Thyroid gland (tissue), 4 donors: ENCODE measurements at regions not wholly inside any gene's neighbourhood (a gene's known extent, or its start where the extent isn't known, plus 50 kb on each side); places are given as distances from the start of the nearest gene placed in this dataset.

ENCODE experiments used
- CTCF ChIP-seq, 6 experiments: fragments of 200-600 bp in 3 of 6; fragments of 450-650 bp in 3 of 6; sonication (generic) in 3 of 6; IDR thresholded peaks; one replicate each; pipeline ENCODE4 v1.5.1; 2016 to 2019; ENCODE audit warnings: antibody characterized with exemption in 6 of 6, mild to moderate bottlenecking in 2 of 6, inconsistent platforms in 1 of 6, moderate library complexity in 1 of 6
- POLR2A ChIP-seq, 2 donors: fragments of 450-650 bp; IDR thresholded peaks; one replicate each; pipeline ENCODE4 v1.6.1; 2017; ENCODE audit warnings: antibody characterized with exemption in 2 of 2, mild to moderate bottlenecking in 2 of 2, moderate library complexity in 1 of 2

GRCh38 chr1:38300616-38301015, 254.0 kb upstream of the POU3F1 start:
- no peak for TF ChIP-seq CTCF (IDR thresholded peaks at IDR 0.05)
- no peak for TF ChIP-seq POLR2A (IDR thresholded peaks at IDR 0.05)
